ENCODE measurements at regions not wholly inside any gene's neighbourhood (a gene's known extent, or its start where the extent isn't known, plus 50 kb on each side); places are given as distances from the start of the nearest gene placed in this dataset.

GRCh38 chr15:70201425-70201775 lies 103.7 kb upstream of the TLE3 start:
- no peak overlapping the region for H3K4me3 ChIP-seq (replicated peaks; ENCODE audit: insufficient read depth, low read length)

DNA sequence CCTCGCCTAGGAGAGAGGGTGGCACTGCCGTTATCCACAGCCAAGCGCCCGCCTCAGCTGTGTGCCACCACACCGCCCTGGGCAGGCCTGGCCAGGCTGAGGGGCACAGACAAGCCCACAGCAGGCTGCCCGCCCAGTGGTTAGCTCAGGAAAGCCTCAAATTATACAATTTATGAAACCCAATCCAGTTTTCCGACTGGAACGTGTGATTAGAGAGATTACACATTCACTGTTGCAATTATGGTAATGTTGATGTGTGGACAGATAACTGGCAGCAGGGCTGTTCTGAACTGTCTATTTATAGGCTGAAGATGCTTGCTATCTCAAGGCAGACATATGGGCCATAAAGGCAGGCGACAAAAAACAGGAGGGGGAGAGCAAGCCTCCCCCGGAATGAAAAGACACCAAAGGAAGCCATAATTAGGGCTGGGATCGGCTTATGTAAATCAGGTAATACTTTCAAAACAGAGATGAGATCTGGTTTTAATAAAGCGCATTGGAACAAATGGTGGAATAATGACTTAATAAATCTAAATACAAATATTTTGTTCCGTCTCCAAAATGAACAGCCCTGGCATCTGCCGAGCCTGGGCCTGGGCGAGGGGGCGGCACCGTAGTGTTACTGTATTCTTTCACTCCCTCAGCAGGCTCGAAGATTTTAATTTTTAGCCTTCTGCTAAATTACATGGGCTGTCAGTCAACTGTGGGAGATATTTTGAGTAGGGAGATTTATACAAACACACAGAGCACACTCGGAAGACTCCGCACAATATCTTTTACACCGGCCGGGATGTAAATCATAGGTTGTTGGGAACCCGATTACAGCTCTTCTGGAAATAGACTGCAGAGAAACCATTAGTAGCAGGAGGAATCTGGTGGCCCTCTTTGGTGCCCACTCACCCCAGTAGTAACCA lies 103.1 kb upstream of the TLE3 start:
- Histone ChIP-seq H3K27me3 (ENCODE audit: insufficient read depth, poor library complexity, severe bottlenecking) (no peaks in the 10 kb centered on the region), H3K4me3 (replicated peaks; ENCODE audit: insufficient read depth, low read length) (no peak overlapping the region), H3K27ac (replicated peaks) (no peak overlapping the region)
- peak in 1 of 2 experiments; percentile 18 for DNase-seq (ENCODE audit: low read depth in 1 of 2, low spot score in 1 of 2)
- TF ChIP-seq POLR2AphosphoS5 (IDR thresholded peaks at IDR 0.05; ENCODE audit: low read depth) = peak; percentile 42; the same call in 1 of the 2 replicates
- no peak for TF ChIP-seq GABPA (IDR thresholded peaks at IDR 0.05; ENCODE audit: low read depth)

More at GRCh38 chr15:70201425-70201775, 103.7 kb upstream of the TLE3 start:
- H3K27me3 ChIP-seq (ENCODE audit: insufficient read depth, poor library complexity, severe bottlenecking) = no peaks in the 10 kb centered on the region
- H3K27ac ChIP-seq (replicated peaks) = no peak overlapping the region
- DNase-seq (ENCODE audit: low read depth in 1 of 2, low spot score in 1 of 2) = no peak
- TF ChIP-seq CTCF (IDR thresholded peaks at IDR 0.05; ENCODE audit: insufficient read depth, low read length) = no peak
- no peak for TF ChIP-seq SPI1 (IDR thresholded peaks at IDR 0.05; ENCODE audit: borderline replicate concordance, low read depth)
- TF ChIP-seq POLR2AphosphoS5 (IDR thresholded peaks at IDR 0.05; ENCODE audit: low read depth) = no peak
- no peak for TF ChIP-seq GABPA (IDR thresholded peaks at IDR 0.05; ENCODE audit: low read depth)
- TF ChIP-seq, protein P1, sequence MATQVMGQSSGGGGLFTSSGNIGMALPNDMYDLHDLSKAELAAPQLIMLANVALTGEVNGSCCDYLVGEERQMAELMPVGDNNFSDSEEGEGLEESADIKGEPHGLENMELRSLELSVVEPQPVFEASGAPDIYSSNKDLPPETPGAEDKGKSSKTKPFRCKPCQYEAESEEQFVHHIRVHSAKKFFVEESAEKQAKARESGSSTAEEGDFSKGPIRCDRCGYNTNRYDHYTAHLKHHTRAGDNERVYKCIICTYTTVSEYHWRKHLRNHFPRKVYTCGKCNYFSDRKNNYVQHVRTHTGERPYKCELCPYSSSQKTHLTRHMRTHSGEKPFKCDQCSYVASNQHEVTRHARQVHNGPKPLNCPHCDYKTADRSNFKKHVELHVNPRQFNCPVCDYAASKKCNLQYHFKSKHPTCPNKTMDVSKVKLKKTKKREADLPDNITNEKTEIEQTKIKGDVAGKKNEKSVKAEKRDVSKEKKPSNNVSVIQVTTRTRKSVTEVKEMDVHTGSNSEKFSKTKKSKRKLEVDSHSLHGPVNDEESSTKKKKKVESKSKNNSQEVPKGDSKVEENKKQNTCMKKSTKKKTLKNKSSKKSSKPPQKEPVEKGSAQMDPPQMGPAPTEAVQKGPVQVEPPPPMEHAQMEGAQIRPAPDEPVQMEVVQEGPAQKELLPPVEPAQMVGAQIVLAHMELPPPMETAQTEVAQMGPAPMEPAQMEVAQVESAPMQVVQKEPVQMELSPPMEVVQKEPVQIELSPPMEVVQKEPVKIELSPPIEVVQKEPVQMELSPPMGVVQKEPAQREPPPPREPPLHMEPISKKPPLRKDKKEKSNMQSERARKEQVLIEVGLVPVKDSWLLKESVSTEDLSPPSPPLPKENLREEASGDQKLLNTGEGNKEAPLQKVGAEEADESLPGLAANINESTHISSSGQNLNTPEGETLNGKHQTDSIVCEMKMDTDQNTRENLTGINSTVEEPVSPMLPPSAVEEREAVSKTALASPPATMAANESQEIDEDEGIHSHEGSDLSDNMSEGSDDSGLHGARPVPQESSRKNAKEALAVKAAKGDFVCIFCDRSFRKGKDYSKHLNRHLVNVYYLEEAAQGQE (IDR thresholded peaks at IDR 0.05; ENCODE audit: insufficient replicate concordance, low read depth) = no peak

DNA sequence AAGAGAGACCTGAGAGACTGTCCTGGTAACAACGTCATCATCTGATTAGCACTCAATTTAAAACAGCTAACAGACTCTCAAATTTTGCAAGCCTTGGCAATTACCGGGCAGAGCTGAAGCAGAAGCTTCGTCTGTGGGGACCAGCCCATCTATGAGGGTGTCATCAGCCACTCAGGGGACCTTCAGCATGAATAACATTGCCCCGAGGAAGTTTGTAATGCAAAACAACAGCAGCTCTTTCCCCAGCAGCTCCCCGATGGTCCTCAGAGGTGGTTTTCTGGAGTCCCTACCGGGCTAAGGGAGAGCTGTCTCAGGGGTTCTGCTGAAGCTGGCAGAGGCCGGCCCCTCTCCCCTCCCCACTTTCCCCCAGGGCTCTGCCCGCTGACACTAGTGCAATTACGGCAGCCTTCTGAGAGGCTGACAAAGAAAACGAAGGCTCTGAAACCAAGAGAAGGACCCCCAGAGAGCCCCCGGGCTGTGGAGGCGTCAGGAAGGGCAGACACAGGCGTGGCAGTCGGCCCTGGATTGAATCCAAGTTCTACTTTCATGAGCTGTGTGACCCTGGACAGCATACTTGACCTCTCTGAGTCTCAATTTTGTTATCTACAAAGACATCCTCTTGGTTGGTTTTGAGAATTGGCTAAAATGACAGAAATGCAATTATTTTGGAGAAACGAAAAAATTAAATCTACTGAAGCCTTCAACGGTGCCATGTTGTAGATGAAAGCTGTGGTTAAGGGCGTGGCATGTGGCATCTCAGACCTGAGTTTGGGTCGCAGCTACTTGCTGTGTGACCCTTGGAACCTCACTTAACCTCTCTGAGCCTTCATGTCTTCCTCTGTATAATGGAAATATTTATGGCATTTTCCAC lies 102.1 kb upstream of the TLE3 start:
- H3K4me3 ChIP-seq (replicated peaks; ENCODE audit: insufficient read depth, low read length) = no peak overlapping the region
- H3K27me3 ChIP-seq (ENCODE audit: insufficient read depth, poor library complexity, severe bottlenecking) = no peaks in the 10 kb centered on the region
- no peak for DNase-seq (ENCODE audit: low read depth in 1 of 2, low spot score in 1 of 2)
- no peak overlapping the region for H3K27ac ChIP-seq (replicated peaks)
- no peak for TF ChIP-seq GABPA (IDR thresholded peaks at IDR 0.05; ENCODE audit: low read depth)
- no peak for TF ChIP-seq SPI1 (IDR thresholded peaks at IDR 0.05; ENCODE audit: borderline replicate concordance, low read depth)
- no peak for TF ChIP-seq POLR2AphosphoS5 (IDR thresholded peaks at IDR 0.05; ENCODE audit: low read depth)
- no peak for TF ChIP-seq CTCF (IDR thresholded peaks at IDR 0.05; ENCODE audit: insufficient read depth, low read length)
- TF ChIP-seq, protein P1 (IDR thresholded peaks at IDR 0.05; ENCODE audit: insufficient replicate concordance, low read depth) = no peak

- no peak for TF ChIP-seq SPI1 (IDR thresholded peaks at IDR 0.05; ENCODE audit: borderline replicate concordance, low read depth)
- no peak for TF ChIP-seq CTCF (IDR thresholded peaks at IDR 0.05; ENCODE audit: insufficient read depth, low read length)
- no peak for TF ChIP-seq POLR2AphosphoS5 (IDR thresholded peaks at IDR 0.05; ENCODE audit: low read depth)
- TF ChIP-seq, protein P1 (IDR thresholded peaks at IDR 0.05; ENCODE audit: insufficient replicate concordance, low read depth) = no peak
- Histone ChIP-seq H3K27me3 (ENCODE audit: insufficient read depth, poor library complexity, severe bottlenecking) (no peaks in the 10 kb centered on the region), H3K27ac (replicated peaks) (no peak overlapping the region), H3K4me3 (replicated peaks; ENCODE audit: insufficient read depth, low read length) (no peak overlapping the region)
- DNase-seq (ENCODE audit: low read depth in 1 of 2, low spot score in 1 of 2) = no peak
Observed at GRCh38 chr15:70199124-70199482, 101.4 kb upstream of the TLE3 start.
